SH-SY5Y (cell line): ENCODE measurements at regions not wholly inside any gene's neighbourhood (a gene's known extent, or its start where the extent isn't known, plus 50 kb on each side); places are given as distances from the start of the nearest gene placed in this dataset.

Source experiments
- GATA2 ChIP-seq: IDR thresholded peaks from 2 replicates; pipeline ENCODE4 v1.6.1; 2011; ENCODE audit warnings: mild to moderate bottlenecking, low read depth, low read length
- GATA3 ChIP-seq: IDR thresholded peaks from 2 replicates; pipeline ENCODE4 v1.6.1; 2011; ENCODE audit warnings: low read depth, mild to moderate bottlenecking, low read length, moderate library complexity

DNA sequence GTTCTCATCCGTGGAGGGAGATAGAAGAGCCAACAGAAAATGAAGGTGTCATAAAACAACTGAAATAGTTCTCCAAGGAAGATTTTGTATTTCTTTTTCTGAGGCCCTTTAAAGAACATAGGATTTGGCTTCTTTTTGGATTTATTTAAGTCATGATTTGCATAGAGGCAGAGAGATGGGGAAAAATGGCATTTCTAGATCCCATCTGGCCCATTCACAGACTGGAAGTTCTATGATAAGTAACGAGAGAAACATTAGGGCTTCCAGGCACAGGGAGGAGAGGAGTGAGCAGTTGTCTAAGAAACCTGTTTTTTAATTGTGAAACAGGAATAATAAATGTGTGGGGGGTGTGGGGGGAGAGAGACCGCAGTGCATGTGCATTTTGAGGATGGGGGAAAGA, 285.8 kb upstream of the LMCD1 start:
- TF ChIP-seq GATA3 (no peak), GATA2 (no peak)
